Dendritic cell treated with granulocyte-macrophage colony-stimulating factor and Interleukin-4, amounts not matched to agents 40 ng/mL and 50 ng/mL, for 4 days (primary cell): ENCODE measurements at regions not wholly inside any gene's neighbourhood (a gene's known extent, or its start where the extent isn't known, plus 50 kb on each side); places are given as distances from the start of the nearest gene placed in this dataset.
"Not testable (repeated sequence)": the region's sequence is repeated elsewhere in the genome, so short reads cannot be mapped to it uniquely, and the experiment has no call there.

ENCODE experiments used
- H3K27ac Mint-ChIP-seq: one replicate; pipeline ENCODE4 v1.8.0; 2022; ENCODE audit warnings: mild to moderate bottlenecking, mixed read lengths
- H3K27me3 Mint-ChIP-seq: one replicate; pipeline ENCODE4 v1.8.0; 2022; ENCODE audit warnings: mild to moderate bottlenecking, mixed read lengths
- H3K36me3 Mint-ChIP-seq: one replicate; pipeline ENCODE4 v1.8.0; 2022; ENCODE audit warnings: low read depth, mixed read lengths
- H3K4me1 Mint-ChIP-seq: one replicate; pipeline ENCODE4 v1.8.0; 2022; ENCODE audit warnings: low read depth, mixed read lengths
- H3K4me3 Mint-ChIP-seq: one replicate; pipeline ENCODE4 v1.8.0; 2022; ENCODE audit warnings: mild to moderate bottlenecking, moderate library complexity, mixed read lengths
- H3K9me3 Mint-ChIP-seq: one replicate; pipeline ENCODE4 v1.8.0; 2022; ENCODE audit warnings: mixed read lengths
- intact Hi-C: fragments of 100-400 bp; cut with micrococcal nuclease; formaldehyde crosslinking; loops from one replicate; pipeline ENCODE4 v1.15.0; 2022

GRCh38 chr6:104483225-104483834 lies 376.4 kb downstream of the HACE1 start:
- intact Hi-C loops = no loop called here
- H3K36me3 Mint-ChIP-seq = no peaks in the 10 kb centered on the region
- no peak overlapping the region for H3K27ac Mint-ChIP-seq
- H3K9me3 Mint-ChIP-seq = no peaks in the 10 kb centered on the region
- H3K27me3 Mint-ChIP-seq = no peaks in the 10 kb centered on the region
- H3K4me1 Mint-ChIP-seq = no peaks in the 10 kb centered on the region
- H3K4me3 Mint-ChIP-seq = no peak overlapping the region

- Mint-ChIP-seq H3K9me3 (no peaks in the 10 kb centered on the region), H3K27me3 (no peaks in the 10 kb centered on the region), H3K4me1 (no peaks in the 10 kb centered on the region), H3K36me3 (no peaks in the 10 kb centered on the region), H3K4me3 (no peak overlapping the region), H3K27ac (no peak overlapping the region)
- intact Hi-C loops = no loop called here
These were observed 382.1 kb downstream of the HACE1 start for GRCh38 chr6:104477569-104477968.

DNA sequence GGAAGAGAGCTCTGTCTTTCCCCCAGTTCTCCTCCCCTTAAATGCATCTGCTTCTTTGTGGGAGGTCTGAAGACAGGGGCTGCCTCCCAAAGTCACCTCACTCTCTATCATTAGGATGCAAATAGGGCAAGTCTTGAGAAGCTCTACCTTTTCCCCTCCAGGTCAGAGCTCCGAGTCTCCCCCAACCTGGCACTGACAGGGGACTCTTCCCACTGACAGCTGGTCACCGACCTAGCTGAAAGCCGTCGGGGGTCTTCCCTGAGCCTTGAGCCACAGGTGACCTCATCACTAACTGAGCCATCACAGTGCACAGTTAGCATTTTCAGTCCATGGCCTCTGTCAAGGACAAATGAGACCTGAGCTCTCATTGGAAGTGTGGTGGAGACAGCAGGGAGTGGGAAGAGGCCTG lies 386.7 kb downstream of the HACE1 start:
- no peak overlapping the region for H3K4me3 Mint-ChIP-seq
- H3K27ac Mint-ChIP-seq = no peak overlapping the region
- intact Hi-C loops = no loop called here
- H3K27me3 Mint-ChIP-seq = no peaks in the 10 kb centered on the region
- H3K4me1 Mint-ChIP-seq = no peaks in the 10 kb centered on the region
- H3K36me3 Mint-ChIP-seq = no peaks in the 10 kb centered on the region
- H3K9me3 Mint-ChIP-seq = no peaks in the 10 kb centered on the region

DNA sequence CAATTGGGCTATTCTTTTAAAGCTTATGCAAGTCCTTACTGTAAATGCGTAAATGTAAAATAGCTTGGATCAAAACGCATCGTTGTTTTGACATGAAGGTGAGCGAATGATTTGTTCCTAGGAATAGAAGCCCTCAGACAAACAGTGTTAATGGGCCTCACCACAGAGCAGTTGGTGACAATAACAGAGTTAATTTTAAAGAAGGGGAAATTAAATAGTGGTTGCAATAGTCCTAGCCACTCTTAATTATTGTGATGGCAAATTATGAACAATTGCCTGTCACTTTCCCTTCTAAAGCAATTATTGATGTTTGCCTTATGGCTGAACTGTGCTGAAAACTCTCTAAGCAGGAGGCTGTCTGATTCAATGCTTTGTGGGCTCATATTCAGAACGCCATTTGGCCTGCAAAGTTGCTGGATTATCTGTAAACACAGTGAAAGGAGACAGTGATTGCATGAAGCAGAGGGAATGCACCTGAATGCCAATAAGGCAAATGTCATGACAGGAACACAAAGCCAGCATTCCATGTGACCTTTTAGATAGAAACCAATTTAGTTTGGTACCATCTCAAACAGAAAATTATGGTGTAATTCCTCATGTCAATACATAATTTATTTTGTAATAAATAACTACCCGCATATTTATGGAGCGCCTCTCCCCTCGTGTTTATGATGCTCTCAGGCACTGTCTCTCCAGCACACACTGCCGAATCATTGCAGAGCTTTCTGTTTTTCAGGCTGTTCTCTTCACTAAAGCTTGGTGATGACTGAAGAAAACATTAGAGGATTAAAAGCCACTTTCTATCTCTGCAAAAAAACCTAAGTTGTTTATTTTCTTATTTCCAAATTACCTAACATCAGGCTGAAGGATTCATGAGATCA lies 387.5 kb downstream of the HACE1 start:
- no peak overlapping the region for H3K4me3 Mint-ChIP-seq
- no peaks in the 10 kb centered on the region for H3K4me1 Mint-ChIP-seq
- no peaks in the 10 kb centered on the region for H3K36me3 Mint-ChIP-seq
- intact Hi-C loops = no loop called here
- no peaks in the 10 kb centered on the region for H3K27me3 Mint-ChIP-seq
- H3K9me3 Mint-ChIP-seq = no peaks in the 10 kb centered on the region
- H3K27ac Mint-ChIP-seq = no peak overlapping the region

DNA sequence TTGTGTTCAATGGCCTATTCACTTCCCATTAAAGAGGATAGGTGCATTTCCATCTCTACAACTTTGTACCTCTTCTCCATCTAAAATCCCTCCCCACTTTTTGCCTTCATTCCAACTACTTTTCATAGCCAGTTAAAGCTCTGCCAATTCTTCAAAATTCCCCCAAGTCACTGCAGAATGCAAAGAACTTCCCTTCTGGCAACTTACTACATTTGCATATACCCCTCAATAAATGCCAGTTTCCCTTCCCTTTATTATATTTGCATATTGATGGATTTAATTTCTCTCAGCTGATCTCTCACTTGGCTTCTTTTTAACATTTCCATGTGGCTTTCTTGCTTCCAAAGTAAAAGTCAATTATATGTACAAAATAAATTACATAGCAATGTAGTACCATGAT lies 393.4 kb downstream of the HACE1 start:
- no peaks in the 10 kb centered on the region for H3K4me1 Mint-ChIP-seq
- H3K9me3 Mint-ChIP-seq = no peaks in the 10 kb centered on the region
- no peak overlapping the region for H3K4me3 Mint-ChIP-seq
- no peaks in the 10 kb centered on the region for H3K36me3 Mint-ChIP-seq
- H3K27me3 Mint-ChIP-seq = no peaks in the 10 kb centered on the region
- H3K27ac Mint-ChIP-seq = no peak overlapping the region
- intact Hi-C loops = no loop called here

DNA sequence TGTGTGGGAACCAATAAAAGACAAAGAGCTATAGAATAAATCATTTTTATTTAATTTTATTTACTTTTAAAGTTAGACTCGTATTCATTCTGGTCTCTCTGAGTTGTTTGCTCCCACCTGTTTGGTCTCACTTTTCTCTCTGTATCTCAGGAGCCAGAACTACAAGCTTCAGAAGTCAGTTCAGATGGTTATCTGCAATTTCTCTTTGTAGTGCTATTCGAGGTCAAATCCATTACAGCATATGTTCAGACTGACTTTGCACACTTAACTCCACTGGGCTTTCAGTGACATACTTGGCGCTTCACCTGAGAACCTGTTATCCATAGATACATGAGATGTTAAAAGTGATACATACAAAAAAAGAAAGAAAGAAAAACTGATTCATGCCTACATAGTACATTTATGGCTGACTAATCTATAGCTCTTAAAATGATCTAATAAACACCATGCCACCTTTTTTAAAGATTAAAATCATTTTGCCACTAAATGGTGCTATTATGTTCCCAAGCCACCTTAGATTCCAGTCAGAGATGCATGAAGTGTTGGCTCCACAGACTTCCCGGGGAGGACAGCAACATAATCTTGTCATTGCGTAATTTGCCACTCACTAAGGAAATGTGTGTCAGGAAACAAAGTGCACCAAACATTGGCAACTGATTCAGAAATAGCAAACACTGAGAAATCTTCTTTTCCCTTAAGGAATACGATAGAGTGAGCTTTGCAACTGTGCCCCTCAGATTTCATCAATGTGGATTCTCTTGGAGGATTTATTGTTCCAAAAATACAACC lies 396.7 kb downstream of the HACE1 start:
- H3K4me1 Mint-ChIP-seq = no peaks in the 10 kb centered on the region
- intact Hi-C loops = no loop called here
- H3K9me3 Mint-ChIP-seq = no peaks in the 10 kb centered on the region
- H3K27ac Mint-ChIP-seq = no peak overlapping the region
- no peaks in the 10 kb centered on the region for H3K27me3 Mint-ChIP-seq
- H3K4me3 Mint-ChIP-seq = no peak overlapping the region
- no peaks in the 10 kb centered on the region for H3K36me3 Mint-ChIP-seq

GRCh38 chr6:104460738-104461483 lies 398.8 kb downstream of the HACE1 start:
- no peaks in the 10 kb centered on the region for H3K9me3 Mint-ChIP-seq
- H3K4me1 Mint-ChIP-seq = no peaks in the 10 kb centered on the region
- no peak overlapping the region for H3K4me3 Mint-ChIP-seq
- no peaks in the 10 kb centered on the region for H3K36me3 Mint-ChIP-seq
- no peaks in the 10 kb centered on the region for H3K27me3 Mint-ChIP-seq
- intact Hi-C loops = no loop called here
- no peak overlapping the region for H3K27ac Mint-ChIP-seq

GRCh38 chr6:104459543-104459942 lies 400.2 kb downstream of the HACE1 start:
- Mint-ChIP-seq H3K4me1 (no peaks in the 10 kb centered on the region), H3K27me3 (no peaks in the 10 kb centered on the region), H3K4me3 (no peak overlapping the region), H3K36me3 (no peaks in the 10 kb centered on the region), H3K9me3 (no peaks in the 10 kb centered on the region), H3K27ac (no peak overlapping the region)
- intact Hi-C loops = no loop called here

- no peaks in the 10 kb centered on the region for H3K4me1 Mint-ChIP-seq
- H3K9me3 Mint-ChIP-seq = peaks cover 14% of the 10 kb centered on the region
- H3K27ac Mint-ChIP-seq = no peak overlapping the region
- no peaks in the 10 kb centered on the region for H3K36me3 Mint-ChIP-seq
- intact Hi-C loops = no loop called here
- no peaks in the 10 kb centered on the region for H3K27me3 Mint-ChIP-seq
- no peak overlapping the region for H3K4me3 Mint-ChIP-seq
These were observed 409.8 kb downstream of the HACE1 start for GRCh38 chr6:104449918-104450317.

DNA sequence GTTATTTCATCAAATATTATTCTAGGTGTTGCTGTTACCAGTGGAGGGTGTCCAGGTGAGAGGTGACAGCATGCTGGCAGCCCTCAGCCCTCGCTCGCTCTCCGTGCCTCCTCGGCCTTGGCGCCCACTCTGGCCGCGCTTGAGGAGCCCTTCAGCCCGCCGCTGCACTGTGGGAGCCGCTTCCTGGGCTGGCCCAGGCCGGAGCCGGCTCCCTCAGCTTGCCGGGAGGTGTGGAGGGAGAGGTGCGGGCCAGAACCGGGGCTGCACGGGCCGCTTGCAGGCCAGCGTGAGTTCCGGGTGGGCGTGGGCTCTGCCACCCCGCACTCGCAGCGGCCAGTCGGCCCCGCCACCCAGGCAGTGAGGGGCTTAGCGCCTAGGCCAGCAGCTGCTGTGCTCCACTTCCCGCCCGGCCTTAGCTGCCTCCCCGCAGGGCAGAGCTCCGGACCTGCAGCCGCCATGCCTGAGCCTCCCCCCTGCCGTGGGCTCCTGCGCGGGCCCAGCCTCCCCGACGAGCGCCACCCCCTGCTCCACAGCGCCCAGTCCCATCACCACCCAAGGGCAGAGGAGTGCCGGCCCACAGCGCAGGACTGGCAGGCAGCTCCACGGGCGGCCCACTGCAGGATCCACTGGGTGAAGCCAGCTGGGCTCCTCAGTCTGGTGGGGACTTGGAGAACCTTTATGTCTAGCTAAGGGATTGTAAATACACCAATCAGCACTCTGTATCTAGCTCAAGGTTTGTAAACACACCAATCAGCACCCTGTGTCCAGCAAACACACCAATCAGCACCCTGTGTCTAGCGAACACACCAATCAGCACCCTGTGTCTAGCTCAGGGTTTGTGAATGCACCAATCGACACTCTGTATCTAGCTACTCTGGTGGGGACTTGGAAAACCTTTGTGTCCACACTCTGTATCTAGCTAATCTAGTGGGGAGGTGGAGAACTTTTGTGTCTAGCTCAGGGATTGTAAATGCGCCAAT lies 413.3 kb downstream of the HACE1 start:
- H3K27ac Mint-ChIP-seq, intact Hi-C loops, H3K4me1 Mint-ChIP-seq, H3K36me3 Mint-ChIP-seq, H3K4me3 Mint-ChIP-seq, H3K27me3 Mint-ChIP-seq: not testable (repeated sequence)
- H3K9me3 Mint-ChIP-seq = peaks cover 14% of the 10 kb centered on the region

DNA sequence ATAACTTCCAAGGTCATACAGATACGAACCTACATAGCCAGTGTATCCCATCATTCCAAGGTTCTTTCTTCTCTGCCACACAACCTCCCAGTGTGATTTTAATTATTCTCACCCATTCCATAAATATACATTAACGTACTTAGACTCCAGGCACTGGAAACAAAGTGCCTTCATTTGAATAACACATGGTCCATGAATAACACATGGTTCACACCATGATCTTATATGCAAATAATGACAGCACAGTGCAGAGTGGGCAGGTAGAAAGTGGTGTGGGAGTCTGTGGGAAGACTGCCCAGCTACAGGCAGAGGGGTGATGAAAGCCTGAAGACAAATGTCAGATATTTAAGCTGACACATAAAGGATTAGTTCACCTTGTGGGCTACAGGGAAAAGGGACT lies 425.2 kb downstream of the HACE1 start:
- H3K36me3 Mint-ChIP-seq = no peaks in the 10 kb centered on the region
- intact Hi-C loops = no loop called here
- H3K27ac Mint-ChIP-seq = no peak overlapping the region
- H3K4me3 Mint-ChIP-seq = no peak overlapping the region
- peaks cover 6% of the 10 kb centered on the region for H3K9me3 Mint-ChIP-seq
- H3K27me3 Mint-ChIP-seq = peaks cover 1% of the 10 kb centered on the region
- H3K4me1 Mint-ChIP-seq = no peaks in the 10 kb centered on the region

GRCh38 chr6:104431096-104431495 lies 428.6 kb downstream of the HACE1 start:
- H3K9me3 Mint-ChIP-seq = peaks cover 9% of the 10 kb centered on the region
- no peaks in the 10 kb centered on the region for H3K36me3 Mint-ChIP-seq
- H3K27ac Mint-ChIP-seq = no peak overlapping the region
- intact Hi-C loops = no loop called here
- H3K4me1 Mint-ChIP-seq = no peaks in the 10 kb centered on the region
- H3K27me3 Mint-ChIP-seq = no peaks in the 10 kb centered on the region
- no peak overlapping the region for H3K4me3 Mint-ChIP-seq

GRCh38 chr6:104428184-104428583 lies 431.5 kb downstream of the HACE1 start:
- peaks cover 26% of the 10 kb centered on the region for H3K9me3 Mint-ChIP-seq
- intact Hi-C loops = no loop called here
- H3K4me1 Mint-ChIP-seq = no peaks in the 10 kb centered on the region
- no peak overlapping the region for H3K27ac Mint-ChIP-seq
- H3K36me3 Mint-ChIP-seq = no peaks in the 10 kb centered on the region
- H3K27me3 Mint-ChIP-seq = no peaks in the 10 kb centered on the region
- H3K4me3 Mint-ChIP-seq = no peak overlapping the region
